ENCODE measurements at regions not wholly inside any gene's neighbourhood (a gene's known extent, or its start where the extent isn't known, plus 50 kb on each side); places are given as distances from the start of the nearest gene placed in this dataset.

DNA sequence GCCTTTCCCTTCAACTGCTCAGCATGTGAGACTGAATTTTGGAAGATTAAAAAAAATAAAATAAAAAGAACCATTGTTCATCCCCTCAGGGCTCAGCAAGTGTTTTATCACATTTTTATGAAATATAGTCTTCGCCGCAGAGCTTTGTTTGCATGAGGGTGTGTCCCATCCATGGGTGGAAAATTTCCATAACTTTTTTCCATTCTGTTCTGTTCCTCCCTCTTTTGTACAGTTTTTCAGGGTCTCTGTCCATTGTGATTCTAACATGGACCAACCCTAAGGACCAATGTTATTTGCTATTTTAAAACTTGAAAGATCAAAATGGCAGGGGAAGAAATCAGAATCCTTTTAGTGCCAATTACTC lies 213.3 kb upstream of the SGK1 start:
- TF ChIP-seq, protein P1, sequence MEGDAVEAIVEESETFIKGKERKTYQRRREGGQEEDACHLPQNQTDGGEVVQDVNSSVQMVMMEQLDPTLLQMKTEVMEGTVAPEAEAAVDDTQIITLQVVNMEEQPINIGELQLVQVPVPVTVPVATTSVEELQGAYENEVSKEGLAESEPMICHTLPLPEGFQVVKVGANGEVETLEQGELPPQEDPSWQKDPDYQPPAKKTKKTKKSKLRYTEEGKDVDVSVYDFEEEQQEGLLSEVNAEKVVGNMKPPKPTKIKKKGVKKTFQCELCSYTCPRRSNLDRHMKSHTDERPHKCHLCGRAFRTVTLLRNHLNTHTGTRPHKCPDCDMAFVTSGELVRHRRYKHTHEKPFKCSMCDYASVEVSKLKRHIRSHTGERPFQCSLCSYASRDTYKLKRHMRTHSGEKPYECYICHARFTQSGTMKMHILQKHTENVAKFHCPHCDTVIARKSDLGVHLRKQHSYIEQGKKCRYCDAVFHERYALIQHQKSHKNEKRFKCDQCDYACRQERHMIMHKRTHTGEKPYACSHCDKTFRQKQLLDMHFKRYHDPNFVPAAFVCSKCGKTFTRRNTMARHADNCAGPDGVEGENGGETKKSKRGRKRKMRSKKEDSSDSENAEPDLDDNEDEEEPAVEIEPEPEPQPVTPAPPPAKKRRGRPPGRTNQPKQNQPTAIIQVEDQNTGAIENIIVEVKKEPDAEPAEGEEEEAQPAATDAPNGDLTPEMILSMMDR (IDR thresholded peaks at IDR 0.05), result no peak
- TF ChIP-seq POLR2A (IDR thresholded peaks at IDR 0.05), result no peak
